Endometrium (tissue), 2 donors: ENCODE measurements at regions not wholly inside any gene's neighbourhood (a gene's known extent, or its start where the extent isn't known, plus 50 kb on each side); places are given as distances from the start of the nearest gene placed in this dataset.

Source experiments
- FAIRE-seq: peaks from 2 replicates; lab custom pipeline; 2012; peaks lifted over from hg19 to GRCh38; lab: Jason Lieb, UNC
- donor health status: control.
- donor health status: control.

- no peak for FAIRE-seq
Observed at GRCh38 chr20:39904476-39905112, 784.4 kb downstream of the MAFB start.

GRCh38 chr20:39903806-39904465 lies 785.1 kb downstream of the MAFB start:
- no peak for FAIRE-seq

- no peak for FAIRE-seq
Observed at GRCh38 chr20:39899881-39900280, 789.2 kb downstream of the MAFB start.

GRCh38 chr20:39898467-39898852 lies 790.6 kb downstream of the MAFB start:
- FAIRE-seq, result no peak

- no peak for FAIRE-seq
Observed at GRCh38 chr20:39897781-39898466, 791.1 kb downstream of the MAFB start.

GRCh38 chr20:39897058-39897457 lies 792.0 kb downstream of the MAFB start:
- FAIRE-seq, result no peak

GRCh38 chr20:39894067-39894466 lies 795.0 kb downstream of the MAFB start:
- peak; percentile 58 for FAIRE-seq

- peak; percentile 50 for FAIRE-seq
Observed at GRCh38 chr20:39893003-39893685, 795.9 kb downstream of the MAFB start.

GRCh38 chr20:39890697-39891096 lies 798.3 kb downstream of the MAFB start:
- FAIRE-seq, result no peak

GRCh38 chr20:39888310-39888709 lies 800.7 kb downstream of the MAFB start:
- no peak for FAIRE-seq

GRCh38 chr20:39886650-39887190 lies 802.3 kb downstream of the MAFB start:
- FAIRE-seq, result no peak

- peak; percentile 75 for FAIRE-seq
Observed at GRCh38 chr20:39885975-39886649, 802.9 kb downstream of the MAFB start.

- no peak for FAIRE-seq
Observed at GRCh38 chr20:39882806-39883205, 806.2 kb downstream of the MAFB start.

GRCh38 chr20:39880890-39881289 lies 808.1 kb downstream of the MAFB start:
- FAIRE-seq, result no peak

GRCh38 chr20:39879296-39879695 lies 809.7 kb downstream of the MAFB start:
- FAIRE-seq, result no peak

- FAIRE-seq, result no peak
Observed at GRCh38 chr20:39878809-39879208, 810.2 kb downstream of the MAFB start.

GRCh38 chr20:39878320-39878719 lies 810.7 kb downstream of the MAFB start:
- FAIRE-seq, result peak; percentile 81

- no peak for FAIRE-seq
Observed at GRCh38 chr20:39877788-39878187, 811.2 kb downstream of the MAFB start.

GRCh38 chr20:39876976-39877635 lies 811.9 kb downstream of the MAFB start:
- FAIRE-seq, result no peak

GRCh38 chr20:39875492-39876110 lies 813.4 kb downstream of the MAFB start:
- no peak for FAIRE-seq
